Fibroblast of gingiva (primary cell): ENCODE measurements at regions not wholly inside any gene's neighbourhood (a gene's known extent, or its start where the extent isn't known, plus 50 kb on each side); places are given as distances from the start of the nearest gene placed in this dataset.
"Not testable (repeated sequence)": the region's sequence is repeated elsewhere in the genome, so short reads cannot be mapped to it uniquely, and the experiment has no call there.

Experiments
- DNase-seq: peaks from one replicate; pipeline ENCODE4 v3.0.0-alpha.2; 2011; ENCODE audit warnings: low read depth

- DNase-seq, result no peak
These were observed 67.5 kb upstream of the SAMSN1 start for GRCh38 chr21:14613486-14614224.

GRCh38 chr21:14610119-14610518 is 64.0 kb upstream of the SAMSN1 start:
- DNase-seq, result not testable (repeated sequence)

- no peak for DNase-seq
These were observed 63.2 kb upstream of the SAMSN1 start for GRCh38 chr21:14609274-14609673.

- DNase-seq, result no peak
These were observed 61.1 kb upstream of the SAMSN1 start for GRCh38 chr21:14607262-14607661.

- peak; percentile 45 for DNase-seq
These were observed 57.1 kb upstream of the SAMSN1 start for GRCh38 chr21:14603202-14603601.

GRCh38 chr21:14602382-14602958 is 56.4 kb upstream of the SAMSN1 start:
- no peak for DNase-seq

GRCh38 chr21:14600569-14601297 is 54.6 kb upstream of the SAMSN1 start:
- no peak for DNase-seq

GRCh38 chr21:14598065-14598464 is 52.0 kb upstream of the SAMSN1 start:
- no peak for DNase-seq
